Activated T-helper 2 cell treated with anti-CD3 and anti-CD28 coated beads, Interferon-gamma antibody, Interleukin-2, Interleukin-4, amounts not matched to agents 10 μg/mL and 5 μg/mL and 100 μg/mL, durations not matched to agents 14 hours and 24 hours and 36 hours (primary cell): ENCODE measurements at regions not wholly inside any gene's neighbourhood (a gene's known extent, or its start where the extent isn't known, plus 50 kb on each side); places are given as distances from the start of the nearest gene placed in this dataset.

Experiments
- DNase-seq: peaks from one replicate; pipeline ENCODE4 v3.0.0; 2021; ENCODE audit warnings: low spot score
- H3K27ac Mint-ChIP-seq: one replicate; pipeline ENCODE4 v1.8.0; 2021; ENCODE audit warnings: mixed read lengths
- H3K27me3 Mint-ChIP-seq: one replicate; pipeline ENCODE4 v1.8.0; 2021; ENCODE audit warnings: low read depth, mixed read lengths
- H3K36me3 Mint-ChIP-seq: one replicate; pipeline ENCODE4 v1.8.0; 2021; ENCODE audit warnings: low read depth, mixed read lengths
- H3K4me1 Mint-ChIP-seq: one replicate; pipeline ENCODE4 v1.8.0; 2021; ENCODE audit warnings: low read depth, mixed read lengths
- H3K4me3 Mint-ChIP-seq: one replicate; pipeline ENCODE4 v1.8.0; 2021; ENCODE audit warnings: low read depth, mild to moderate bottlenecking, moderate library complexity, mixed read lengths
- H3K9me3 Mint-ChIP-seq: one replicate; pipeline ENCODE4 v1.8.0; 2021; ENCODE audit warnings: mixed read lengths
- intact Hi-C: fragments of 100-400 bp; cut with micrococcal nuclease; formaldehyde crosslinking; loops from one replicate; pipeline ENCODE4 v1.15.1; 2023

DNA sequence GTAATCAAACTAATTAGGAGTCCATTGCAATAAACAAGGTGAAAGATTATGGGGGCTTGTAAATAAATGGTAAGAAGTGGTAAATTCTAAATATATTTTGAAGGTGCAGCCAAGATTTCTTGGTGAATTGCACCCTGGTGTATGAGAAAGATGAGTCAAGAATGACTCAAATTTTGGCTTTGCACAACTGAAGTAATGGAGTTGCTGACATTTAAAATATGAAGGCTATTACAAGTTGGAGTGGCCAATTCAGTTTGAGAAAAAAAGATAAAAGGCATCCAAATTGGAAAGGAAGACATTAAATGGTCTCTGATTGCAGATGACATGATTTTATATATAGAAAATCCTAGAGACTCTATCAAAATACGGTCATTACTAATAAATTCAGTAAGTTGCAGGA is 2330.6 kb downstream of the MAT2B start:
- no peak overlapping the region for H3K27ac Mint-ChIP-seq
- no peaks in the 10 kb centered on the region for H3K36me3 Mint-ChIP-seq
- no peaks in the 10 kb centered on the region for H3K27me3 Mint-ChIP-seq
- H3K4me3 Mint-ChIP-seq: no peak overlapping the region
- peaks cover 31% of the 10 kb centered on the region for H3K9me3 Mint-ChIP-seq
- intact Hi-C loops: no loop called here
- no peak for DNase-seq
- H3K4me1 Mint-ChIP-seq: no peaks in the 10 kb centered on the region

DNA sequence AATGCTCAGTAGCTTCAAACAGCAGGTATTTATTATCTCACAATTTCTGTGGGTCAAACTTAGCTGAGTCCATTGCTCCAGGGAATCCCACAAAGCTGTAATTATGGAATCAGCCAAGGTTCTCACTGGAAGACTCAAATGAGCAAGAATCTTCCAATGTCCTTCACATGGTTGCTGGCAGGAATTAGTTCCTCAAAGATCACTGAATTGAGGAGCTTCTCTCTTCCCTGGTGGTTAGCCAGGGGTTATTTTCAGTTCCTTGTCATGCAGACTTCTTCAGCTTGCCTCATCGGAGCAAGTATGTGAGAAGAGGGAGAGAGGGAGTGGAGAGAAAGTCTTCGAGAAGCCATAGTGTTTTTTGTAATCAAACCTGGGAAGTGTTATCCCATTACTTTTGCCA is 2331.9 kb downstream of the MAT2B start:
- Mint-ChIP-seq H3K9me3 (peaks cover 26% of the 10 kb centered on the region), H3K4me1 (no peaks in the 10 kb centered on the region), H3K36me3 (no peaks in the 10 kb centered on the region), H3K27me3 (no peaks in the 10 kb centered on the region), H3K27ac (no peak overlapping the region), H3K4me3 (no peak overlapping the region)
- intact Hi-C loops: no loop called here
- no peak for DNase-seq

DNA sequence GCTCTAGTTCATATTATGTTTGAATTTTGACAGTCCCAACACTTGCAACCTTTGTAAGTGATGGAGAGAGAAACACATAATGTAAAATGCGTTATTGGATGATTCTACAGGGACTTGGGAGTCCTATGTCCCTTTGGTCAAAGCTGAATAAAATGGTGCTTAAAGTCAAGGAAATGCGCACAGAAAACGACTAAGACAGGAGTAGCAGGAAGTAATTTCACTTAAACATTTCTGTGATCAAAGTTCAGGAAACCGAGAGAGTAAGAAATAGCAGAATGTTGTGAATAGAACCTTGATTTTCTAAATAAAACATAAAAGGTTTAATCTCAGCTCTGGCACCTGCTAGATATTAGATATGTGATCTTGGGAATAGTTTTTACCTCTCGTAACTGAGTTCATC is 2339.2 kb downstream of the MAT2B start:
- intact Hi-C loops: no loop called here
- no peaks in the 10 kb centered on the region for H3K36me3 Mint-ChIP-seq
- no peak overlapping the region for H3K4me3 Mint-ChIP-seq
- no peaks in the 10 kb centered on the region for H3K4me1 Mint-ChIP-seq
- peaks cover 16% of the 10 kb centered on the region for H3K9me3 Mint-ChIP-seq
- no peak overlapping the region for H3K27ac Mint-ChIP-seq
- no peaks in the 10 kb centered on the region for H3K27me3 Mint-ChIP-seq
- no peak for DNase-seq

DNA sequence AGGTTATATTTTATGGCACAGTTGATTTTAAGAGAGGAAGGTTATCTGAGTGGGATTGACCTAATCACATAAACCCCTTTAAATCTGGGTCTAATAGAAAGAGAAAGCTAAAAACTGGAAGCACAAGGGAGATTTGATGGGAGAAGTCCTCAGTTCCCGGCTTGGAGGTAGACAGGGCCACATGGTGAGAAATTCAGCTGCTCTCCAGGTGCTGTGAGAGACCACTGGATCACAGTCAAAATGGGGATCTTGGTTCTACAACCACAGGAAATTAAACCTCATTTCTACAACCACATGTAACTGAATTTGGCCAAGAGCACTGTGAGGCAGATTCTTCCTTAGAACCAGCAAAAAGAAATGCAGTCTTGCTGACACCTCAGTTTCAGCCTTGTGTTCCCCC is 2352.7 kb downstream of the MAT2B start:
- no peak for DNase-seq
- no peaks in the 10 kb centered on the region for H3K27me3 Mint-ChIP-seq
- no peak overlapping the region for H3K4me3 Mint-ChIP-seq
- H3K9me3 Mint-ChIP-seq: peaks cover 38% of the 10 kb centered on the region
- no peaks in the 10 kb centered on the region for H3K36me3 Mint-ChIP-seq
- intact Hi-C loops: no loop called here
- H3K27ac Mint-ChIP-seq: no peak overlapping the region
- H3K4me1 Mint-ChIP-seq: no peaks in the 10 kb centered on the region

DNA sequence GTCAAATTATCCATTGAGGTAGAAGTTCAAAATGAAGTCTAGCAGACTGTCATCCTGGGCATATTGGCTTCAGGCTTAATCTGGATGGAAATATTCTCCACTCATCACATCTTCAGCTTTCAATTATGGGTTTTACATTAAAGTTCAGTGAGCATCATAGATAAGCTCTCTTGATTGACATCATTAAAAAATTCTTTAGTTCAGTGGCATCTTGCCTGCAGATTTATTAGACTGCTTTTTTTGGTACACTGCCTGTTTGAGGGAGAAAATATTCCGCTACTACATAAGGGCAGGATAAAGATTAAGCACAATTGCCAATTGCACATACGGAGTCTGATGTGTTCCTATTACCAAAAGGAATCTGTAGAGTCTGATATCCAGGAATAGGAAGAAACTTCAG is 2353.8 kb downstream of the MAT2B start:
- Mint-ChIP-seq H3K4me3 (no peak overlapping the region), H3K36me3 (no peaks in the 10 kb centered on the region), H3K27me3 (no peaks in the 10 kb centered on the region), H3K27ac (no peak overlapping the region), H3K4me1 (no peaks in the 10 kb centered on the region), H3K9me3 (peaks cover 38% of the 10 kb centered on the region)
- DNase-seq: no peak
- intact Hi-C loops: no loop called here

DNA sequence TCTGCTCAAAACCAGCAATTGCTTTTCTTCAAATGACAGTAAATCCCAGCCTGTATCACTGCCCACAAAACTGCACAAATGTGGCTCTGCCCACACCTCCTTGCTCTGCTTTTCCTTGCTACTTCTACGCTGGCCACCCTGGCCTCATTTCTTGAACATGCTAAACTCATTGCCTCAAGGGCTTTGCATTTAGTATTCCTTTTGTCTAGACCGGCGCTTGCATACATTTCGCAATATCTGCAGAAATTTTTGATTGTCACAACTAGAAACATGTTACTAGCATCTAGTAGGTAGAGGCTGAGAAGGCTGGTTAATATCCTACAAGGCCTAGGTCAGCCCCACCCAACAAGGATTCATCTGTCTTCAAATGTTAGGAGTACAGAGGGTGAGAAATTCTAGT is 2357.8 kb downstream of the MAT2B start:
- no peak for DNase-seq
- intact Hi-C loops: no loop called here
- H3K36me3 Mint-ChIP-seq: no peaks in the 10 kb centered on the region
- H3K27ac Mint-ChIP-seq: no peak overlapping the region
- no peak overlapping the region for H3K4me3 Mint-ChIP-seq
- H3K27me3 Mint-ChIP-seq: no peaks in the 10 kb centered on the region
- no peaks in the 10 kb centered on the region for H3K4me1 Mint-ChIP-seq
- H3K9me3 Mint-ChIP-seq: peaks cover 25% of the 10 kb centered on the region

DNA sequence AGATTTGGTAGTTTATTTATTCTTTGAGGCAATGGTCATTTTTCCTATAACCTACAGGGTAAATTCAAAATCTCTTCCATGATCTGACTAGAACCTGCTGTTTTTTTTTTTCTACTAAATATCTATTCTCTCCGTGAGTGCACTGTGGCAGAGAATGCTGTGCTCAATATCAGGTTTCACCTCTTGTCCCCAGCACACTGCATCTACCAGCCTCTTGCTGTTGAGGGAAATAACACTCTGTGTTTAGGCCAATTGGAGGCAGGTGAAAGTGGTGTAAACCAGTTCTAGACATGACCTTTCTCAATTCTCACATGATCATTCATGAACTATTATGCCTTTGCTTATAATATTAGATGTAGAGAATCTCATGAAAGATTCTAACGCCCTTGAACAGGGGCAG is 2365.9 kb downstream of the MAT2B start:
- Mint-ChIP-seq H3K27ac (no peak overlapping the region), H3K9me3 (peaks cover 36% of the 10 kb centered on the region), H3K4me1 (no peaks in the 10 kb centered on the region), H3K27me3 (no peaks in the 10 kb centered on the region), H3K36me3 (no peaks in the 10 kb centered on the region), H3K4me3 (no peak overlapping the region)
- intact Hi-C loops: no loop called here
- no peak for DNase-seq

DNA sequence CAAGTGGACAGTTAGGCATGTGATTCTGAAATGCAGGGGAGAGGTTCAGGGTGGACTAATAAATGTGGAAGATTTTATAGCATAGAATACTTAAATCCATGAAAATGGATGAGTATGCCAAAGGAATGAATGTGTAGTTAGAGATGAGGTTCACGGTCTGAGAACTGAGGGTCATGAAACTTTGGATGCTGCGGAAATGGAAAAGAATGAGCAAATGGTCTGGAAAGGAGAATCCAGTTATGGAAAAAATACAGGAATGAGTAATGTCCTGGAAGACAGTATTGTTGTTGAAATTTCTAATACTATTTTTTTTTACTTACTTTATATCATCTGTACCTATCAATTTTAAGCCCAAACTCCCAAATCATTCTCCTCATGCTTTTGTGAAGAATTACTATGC is 2369.4 kb downstream of the MAT2B start:
- no peak overlapping the region for H3K27ac Mint-ChIP-seq
- H3K9me3 Mint-ChIP-seq: peaks cover 58% of the 10 kb centered on the region
- no peaks in the 10 kb centered on the region for H3K27me3 Mint-ChIP-seq
- H3K4me1 Mint-ChIP-seq: no peaks in the 10 kb centered on the region
- no peaks in the 10 kb centered on the region for H3K36me3 Mint-ChIP-seq
- no peak for DNase-seq
- no peak overlapping the region for H3K4me3 Mint-ChIP-seq
- intact Hi-C loops: no loop called here

DNA sequence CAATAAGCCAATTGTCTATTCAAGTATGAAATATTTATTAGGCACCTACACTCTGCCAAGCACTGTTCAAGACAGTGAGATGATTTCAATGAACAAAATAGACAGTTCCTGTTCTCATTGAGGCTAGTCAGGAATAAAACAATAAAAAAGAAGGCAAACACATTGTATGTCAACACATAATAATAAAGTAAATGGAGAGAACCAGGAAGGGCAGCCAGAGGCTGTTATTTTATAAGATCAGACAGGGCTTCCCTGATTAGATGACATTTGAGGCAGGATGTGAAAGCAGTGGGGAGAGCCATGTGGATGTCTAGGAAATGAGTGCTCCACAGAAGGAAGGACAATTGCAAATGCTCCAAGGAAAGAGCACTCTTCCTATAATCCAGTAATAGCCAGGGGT is 2371.1 kb downstream of the MAT2B start:
- intact Hi-C loops: no loop called here
- Mint-ChIP-seq H3K27ac (no peak overlapping the region), H3K36me3 (no peaks in the 10 kb centered on the region), H3K9me3 (peaks cover 59% of the 10 kb centered on the region), H3K27me3 (no peaks in the 10 kb centered on the region), H3K4me3 (no peak overlapping the region), H3K4me1 (no peaks in the 10 kb centered on the region)
- DNase-seq: no peak

DNA sequence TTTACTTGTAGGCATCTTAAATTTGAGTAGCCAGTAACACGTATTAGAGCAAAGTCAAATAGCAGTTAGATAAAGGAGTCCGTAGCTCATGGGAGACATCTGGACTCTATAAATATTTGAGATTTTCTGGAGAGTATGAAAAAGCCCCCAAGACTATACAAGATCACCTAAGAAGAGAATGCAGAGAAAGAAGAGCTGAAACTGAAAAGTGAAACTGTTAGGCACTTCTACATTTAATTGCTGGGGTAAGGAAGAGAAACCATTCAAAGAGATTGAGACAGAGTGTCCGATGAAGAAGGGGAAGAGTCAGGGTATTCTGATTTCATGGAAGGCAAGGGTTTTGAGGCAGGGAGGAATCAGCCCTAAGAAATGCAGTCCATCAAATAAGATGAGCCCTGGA is 2372.1 kb downstream of the MAT2B start:
- intact Hi-C loops: no loop called here
- no peak for DNase-seq
- H3K36me3 Mint-ChIP-seq: no peaks in the 10 kb centered on the region

DNA sequence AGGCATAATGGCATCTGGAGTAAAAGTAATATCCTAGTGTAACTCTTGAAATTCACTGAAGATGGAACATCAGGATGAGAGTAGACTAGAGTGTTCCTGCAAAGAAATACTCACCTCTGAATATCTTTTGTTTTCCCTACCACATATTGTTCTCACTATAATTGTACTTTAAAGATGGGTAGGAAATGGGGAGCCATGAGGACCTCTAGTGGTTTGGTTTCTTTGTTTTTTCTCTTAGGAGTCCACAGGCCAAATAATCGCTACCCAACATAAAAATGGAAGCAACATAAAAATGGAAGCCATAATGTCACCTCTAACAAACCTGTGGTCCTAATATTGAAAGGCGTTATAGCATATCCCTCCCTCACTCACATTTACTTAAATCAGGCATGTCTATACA is 2375.8 kb downstream of the MAT2B start:
- intact Hi-C loops: no loop called here
- Mint-ChIP-seq H3K27ac (no peak overlapping the region), H3K9me3 (peaks cover 47% of the 10 kb centered on the region), H3K27me3 (no peaks in the 10 kb centered on the region), H3K36me3 (no peaks in the 10 kb centered on the region), H3K4me1 (no peaks in the 10 kb centered on the region), H3K4me3 (no peak overlapping the region)
- no peak for DNase-seq

More for the DNA sequence above, 2372.1 kb downstream of the MAT2B start:
- Mint-ChIP-seq H3K4me1 (no peaks in the 10 kb centered on the region), H3K27ac (no peak overlapping the region), H3K4me3 (no peak overlapping the region), H3K27me3 (no peaks in the 10 kb centered on the region), H3K9me3 (peaks cover 61% of the 10 kb centered on the region)

DNA sequence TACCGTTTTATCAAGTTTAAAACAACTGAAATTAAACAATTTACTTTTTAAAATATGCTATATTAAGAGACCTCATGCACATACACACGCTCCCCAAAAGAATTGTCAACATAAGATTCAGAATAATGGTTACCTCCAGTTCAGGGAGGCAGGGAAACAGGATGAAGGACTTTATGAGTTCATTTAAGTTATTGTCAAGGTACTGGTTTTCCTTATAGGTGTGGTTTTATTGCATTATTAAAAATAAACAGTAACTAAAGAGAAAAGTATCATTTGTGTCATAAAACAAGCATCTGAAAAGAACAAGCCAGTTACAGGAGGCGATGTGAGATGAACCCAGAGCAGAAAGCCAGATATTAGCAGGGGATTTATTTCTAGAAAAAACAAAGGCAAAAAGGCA is 2376.7 kb downstream of the MAT2B start:
- intact Hi-C loops: no loop called here
- no peak for DNase-seq
- H3K27ac Mint-ChIP-seq: no peak overlapping the region
- H3K4me3 Mint-ChIP-seq: no peak overlapping the region
- no peaks in the 10 kb centered on the region for H3K27me3 Mint-ChIP-seq
- H3K4me1 Mint-ChIP-seq: no peaks in the 10 kb centered on the region
- H3K9me3 Mint-ChIP-seq: peaks cover 41% of the 10 kb centered on the region
- H3K36me3 Mint-ChIP-seq: no peaks in the 10 kb centered on the region

DNA sequence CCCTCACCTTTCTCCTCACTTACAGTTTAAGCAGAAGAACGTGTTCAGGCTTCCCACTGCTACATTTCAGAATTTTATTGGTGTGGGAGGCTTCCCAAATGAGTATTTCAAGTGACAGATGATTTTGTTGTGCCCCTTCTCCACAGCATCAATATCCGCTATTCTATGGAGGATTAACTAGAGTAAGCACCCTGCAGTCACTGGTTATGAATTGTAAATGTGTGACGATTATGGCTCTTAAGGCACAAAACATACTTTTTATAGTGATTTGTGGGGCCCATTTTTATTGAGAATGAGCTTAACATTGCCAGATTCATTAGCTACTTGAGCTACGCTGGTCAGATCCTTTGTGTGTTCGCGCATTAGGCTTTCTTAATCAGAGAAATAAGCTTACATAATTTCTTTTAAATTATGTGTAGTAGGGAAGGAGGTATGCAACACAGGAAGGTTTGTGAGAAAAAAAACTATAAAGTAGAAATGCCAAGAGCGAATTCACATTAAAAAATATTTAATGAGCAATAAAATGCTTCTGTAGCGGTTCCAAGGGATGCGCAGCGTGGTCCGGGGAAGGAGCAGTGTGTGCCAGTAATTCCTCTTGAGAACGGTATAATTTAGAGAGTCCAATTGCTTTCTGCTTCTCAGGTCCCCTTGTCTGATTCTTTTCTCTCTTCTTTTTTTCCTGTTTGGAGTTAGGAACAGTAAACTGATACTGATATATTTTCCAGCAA is 2380.4 kb downstream of the MAT2B start:
- intact Hi-C loops: no loop called here
- no peak overlapping the region for H3K4me3 Mint-ChIP-seq
- no peaks in the 10 kb centered on the region for H3K4me1 Mint-ChIP-seq
- H3K27me3 Mint-ChIP-seq: no peaks in the 10 kb centered on the region
- H3K36me3 Mint-ChIP-seq: no peaks in the 10 kb centered on the region
- H3K27ac Mint-ChIP-seq: no peak overlapping the region
- no peak for DNase-seq
- H3K9me3 Mint-ChIP-seq: peaks cover 40% of the 10 kb centered on the region

DNA sequence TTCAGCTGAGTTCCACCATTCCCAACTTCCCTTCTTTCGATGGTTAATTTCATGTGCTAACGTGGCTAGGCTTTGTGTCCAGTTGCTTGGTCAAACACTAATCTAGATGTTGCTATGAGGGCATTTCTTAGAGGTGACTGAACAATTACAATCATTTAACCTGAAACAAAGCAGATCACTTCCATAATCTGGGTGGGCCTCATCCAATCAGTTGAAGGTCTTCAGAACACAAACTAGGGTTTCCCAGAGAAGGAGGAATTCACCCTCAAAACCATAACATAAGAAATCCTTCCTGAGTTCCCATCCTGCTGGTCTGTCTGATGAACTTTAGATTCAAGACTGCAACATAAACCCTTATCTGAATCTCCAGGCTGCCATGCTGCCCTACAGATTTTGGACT is 2381.7 kb downstream of the MAT2B start:
- H3K4me1 Mint-ChIP-seq: no peaks in the 10 kb centered on the region
- peaks cover 45% of the 10 kb centered on the region for H3K9me3 Mint-ChIP-seq
- H3K27me3 Mint-ChIP-seq: no peaks in the 10 kb centered on the region
- no peak for DNase-seq
- no peak overlapping the region for H3K27ac Mint-ChIP-seq
- intact Hi-C loops: no loop called here
- H3K36me3 Mint-ChIP-seq: no peaks in the 10 kb centered on the region
- no peak overlapping the region for H3K4me3 Mint-ChIP-seq
